Neuronal stem cell (in vitro differentiated cells): ENCODE measurements at regions not wholly inside any gene's neighbourhood (a gene's known extent, or its start where the extent isn't known, plus 50 kb on each side); places are given as distances from the start of the nearest gene placed in this dataset.

Experiments used
- DNase-seq: peaks from one replicate; pipeline ENCODE4 v3.0.0-alpha.2; 2013; ENCODE audit warnings: low spot score
- H2AFZ ChIP-seq: one replicate; pipeline ENCODE4 v1.6.1; 2013; ENCODE audit warnings: mild to moderate bottlenecking, low read length, inconsistent platforms
- H2AK5ac ChIP-seq: 2 replicates; pipeline ENCODE4 v1.6.1; 2013; ENCODE audit warnings: low read depth, mild to moderate bottlenecking, inconsistent platforms, low read length, moderate library complexity, mixed read lengths
- H2BK120ac ChIP-seq: 2 replicates; pipeline ENCODE4 v1.6.1; 2013; ENCODE audit warnings: low read depth, mild to moderate bottlenecking, inconsistent platforms, low read length, moderate library complexity, mixed read lengths
- H2BK12ac ChIP-seq: one replicate; pipeline ENCODE4 v1.6.1; 2013; ENCODE audit warnings: low read length, inconsistent platforms
- H2BK15ac ChIP-seq: 2 replicates; pipeline ENCODE4 v1.6.1; 2013; ENCODE audit warnings: mild to moderate bottlenecking, low read length, inconsistent platforms, mixed read lengths
- H2BK5ac ChIP-seq: one replicate; pipeline ENCODE4 v1.6.1; 2013; ENCODE audit warnings: inconsistent platforms, mild to moderate bottlenecking, low read length, moderate library complexity
- H3K14ac ChIP-seq: one replicate; pipeline ENCODE4 v1.6.1; 2013; ENCODE audit warnings: low read length, inconsistent platforms
- H3K18ac ChIP-seq: 2 replicates; pipeline ENCODE4 v1.6.1; 2013; ENCODE audit warnings: low read length, inconsistent platforms
- H3K23ac ChIP-seq: 2 replicates; pipeline ENCODE4 v1.6.1; 2013; ENCODE audit warnings: low read depth, mild to moderate bottlenecking, mixed read lengths, low read length, inconsistent platforms; ENCODE audit not compliant: poor library complexity
- H3K27ac ChIP-seq: replicated peaks from 3 replicates; pipeline ENCODE4 v1.5.1; 2013; ENCODE audit warnings: low read length, inconsistent platforms
- H3K27me3 ChIP-seq, 3 experiments: 2 replicates each; pipeline ENCODE4 v1.6.1; 2013; ENCODE audit warnings: low read length in 3 of 3, mild to moderate bottlenecking in 2 of 3, inconsistent platforms in 1 of 3, low read depth in 1 of 3, mixed read lengths in 1 of 3, moderate library complexity in 1 of 3; ENCODE audit not compliant: control insufficient read depth in 3 of 3, insufficient read depth in 3 of 3
- H3K36me3 ChIP-seq, 2 donors: replicated peaks in 1 of 2; 2 replicates each; pipeline ENCODE4 v1.6.1; 2013; ENCODE audit warnings: low read length in 2 of 2; ENCODE audit not compliant: control insufficient read depth in 2 of 2, insufficient read depth in 2 of 2
- H3K4ac ChIP-seq: 2 replicates; pipeline ENCODE4 v1.6.1; 2013; ENCODE audit warnings: inconsistent platforms, mild to moderate bottlenecking, low read length, moderate library complexity
- H3K4me1 ChIP-seq, 2 donors: 1 replicate in 1 of 2; 2 replicates in 1 of 2; pipeline ENCODE4 v1.6.1; 2013; ENCODE audit warnings: low read length in 2 of 2, low read depth in 1 of 2; ENCODE audit not compliant: control insufficient read depth in 2 of 2, insufficient read depth in 1 of 2
- H3K4me2 ChIP-seq: one replicate; pipeline ENCODE4 v1.6.1; 2013; ENCODE audit warnings: mild to moderate bottlenecking, low read length, inconsistent platforms; ENCODE audit not compliant: insufficient read depth, poor library complexity, severe bottlenecking
- H3K4me3 ChIP-seq, 2 donors: 2 replicates each; pipeline ENCODE4 v1.5.1; 2013; ENCODE audit warnings: low read length in 2 of 2, mild to moderate bottlenecking in 2 of 2, inconsistent platforms in 1 of 2, moderate library complexity in 1 of 2
- H3K79me1 ChIP-seq: one replicate; pipeline ENCODE4 v1.6.1; 2013; ENCODE audit warnings: low read depth, mild to moderate bottlenecking, inconsistent platforms, low read length, moderate library complexity
- H3K9ac ChIP-seq: one replicate; pipeline ENCODE4 v1.6.1; 2013; ENCODE audit warnings: mild to moderate bottlenecking, low read depth, low read length, inconsistent platforms; ENCODE audit not compliant: poor library complexity
- H3K9me3 ChIP-seq, 2 donors: replicated peaks in 1 of 2; 2 replicates each; pipeline versions ENCODE3 to v1.6.1; 2013; ENCODE audit warnings: low read length in 2 of 2, mild to moderate bottlenecking in 2 of 2, inconsistent platforms in 1 of 2, low read depth in 1 of 2, mixed read lengths in 1 of 2, moderate library complexity in 1 of 2; ENCODE audit not compliant: control insufficient read depth in 2 of 2, insufficient read depth in 1 of 2
- H4K8ac ChIP-seq: one replicate; pipeline ENCODE4 v1.6.1; 2013; ENCODE audit warnings: low read depth, mild to moderate bottlenecking, inconsistent platforms, low read length, moderate library complexity
- H4K91ac ChIP-seq: one replicate; pipeline ENCODE4 v1.6.1; 2013; ENCODE audit warnings: low read length, low read depth, mild to moderate bottlenecking, inconsistent platforms; ENCODE audit not compliant: poor library complexity
- WGBS, 2 donors: extraction: QIAGEN DNeasy Blood & Tissue Kit; methylation state at CpG; one replicate each; pipeline ENCODE4 v1.1.7; 2013; ENCODE audit warnings: missing lambda C conversion rate in 2 of 2, mixed read lengths in 1 of 2; ENCODE audit not compliant: insufficient read length in 2 of 2, insufficient replicate concordance in 1 of 2; ENCODE audit errors: extremely low coverage in 2 of 2; 5-methylcytosine and 5-hydroxymethylcytosine counted together

DNA sequence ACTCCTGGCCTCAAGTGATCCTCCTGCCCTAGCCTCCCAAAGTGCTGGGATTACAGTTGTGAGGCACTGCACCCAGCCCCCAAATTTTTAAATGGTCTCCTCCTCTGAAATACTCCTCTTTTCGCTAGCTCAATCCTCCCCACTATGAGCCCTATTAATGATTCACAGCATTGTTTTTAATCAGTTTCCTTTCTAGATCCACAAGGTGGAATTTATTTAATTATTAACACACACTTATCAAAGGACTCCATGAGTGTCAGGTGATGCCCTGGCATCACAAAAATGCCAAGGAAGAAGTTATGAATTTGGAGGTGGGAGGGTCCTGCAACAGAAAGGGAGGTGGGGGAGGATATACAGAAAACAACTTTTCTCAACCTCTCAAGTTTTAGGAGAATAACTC is 806.5 kb downstream of the PRELID2 start:
- Histone ChIP-seq H2BK15ac (no peak overlapping the region), H2BK120ac (no peak overlapping the region), H3K27me3 (no peaks in the 10 kb centered on the region), H3K4me3 (no peak overlapping the region), H3K9ac (no peak overlapping the region), H3K79me1 (no peaks in the 10 kb centered on the region), H3K18ac (no peak overlapping the region), H4K91ac (no peak overlapping the region), H3K36me3 (no peaks in the 10 kb centered on the region), H3K9me3 (no peaks in the 10 kb centered on the region), H3K27ac (no peak overlapping the region), H3K4me2 (no peak overlapping the region), H3K4ac (no peak overlapping the region), H2BK12ac (no peak overlapping the region), H3K23ac (no peak overlapping the region), H3K14ac (no peak overlapping the region), H3K4me1 (no peaks in the 10 kb centered on the region), H2AK5ac (no peak overlapping the region), H4K8ac (no peak overlapping the region), H2BK5ac (no peak overlapping the region), H2AFZ (no peak overlapping the region)
- no peak for DNase-seq
- WGBS, 2 donors, result no CpG with 5 or more reads among the region's 1 CpG

DNA sequence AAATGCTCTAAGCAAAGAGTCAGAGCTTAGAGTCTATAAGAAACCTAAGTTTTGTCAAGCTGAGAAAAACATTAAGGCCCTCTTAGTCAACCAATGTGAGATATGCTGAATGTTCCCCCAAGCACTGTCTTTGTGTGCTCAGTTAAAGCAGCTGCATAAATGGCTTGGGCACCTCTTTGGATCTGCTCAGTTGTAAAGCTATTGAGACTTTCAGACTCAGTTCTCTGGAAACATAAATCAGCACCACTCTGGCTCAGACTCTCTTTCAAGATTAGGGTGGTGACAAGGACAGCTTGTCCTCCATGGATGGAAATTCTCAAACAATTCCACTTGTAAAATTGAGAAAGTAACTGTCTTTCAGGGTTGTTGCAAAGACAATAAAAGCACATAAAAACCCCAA is 807.9 kb downstream of the PRELID2 start:
- H3K14ac ChIP-seq, result no peak overlapping the region
- H2AK5ac ChIP-seq, result no peak overlapping the region
- H2BK120ac ChIP-seq, result no peak overlapping the region
- no peak overlapping the region for H2BK5ac ChIP-seq
- no peak overlapping the region for H2BK12ac ChIP-seq
- H3K36me3 ChIP-seq, result no peaks in the 10 kb centered on the region
- no peak overlapping the region for H2AFZ ChIP-seq
- H3K27ac ChIP-seq, result no peak overlapping the region
- no peak overlapping the region for H2BK15ac ChIP-seq
- no peak overlapping the region for H3K18ac ChIP-seq
- H3K4me3 ChIP-seq, result no peak overlapping the region
- no peak overlapping the region for H3K4ac ChIP-seq
- H3K9me3 ChIP-seq, result no peaks in the 10 kb centered on the region
- no peaks in the 10 kb centered on the region for H3K79me1 ChIP-seq
- no peak overlapping the region for H3K23ac ChIP-seq
- H3K9ac ChIP-seq, result no peak overlapping the region
- H3K27me3 ChIP-seq, result no peaks in the 10 kb centered on the region
- H4K91ac ChIP-seq, result no peak overlapping the region
- H3K4me2 ChIP-seq, result no peak overlapping the region
- H3K4me1 ChIP-seq, result no peaks in the 10 kb centered on the region
- no peak for DNase-seq
- no peak overlapping the region for H4K8ac ChIP-seq

DNA sequence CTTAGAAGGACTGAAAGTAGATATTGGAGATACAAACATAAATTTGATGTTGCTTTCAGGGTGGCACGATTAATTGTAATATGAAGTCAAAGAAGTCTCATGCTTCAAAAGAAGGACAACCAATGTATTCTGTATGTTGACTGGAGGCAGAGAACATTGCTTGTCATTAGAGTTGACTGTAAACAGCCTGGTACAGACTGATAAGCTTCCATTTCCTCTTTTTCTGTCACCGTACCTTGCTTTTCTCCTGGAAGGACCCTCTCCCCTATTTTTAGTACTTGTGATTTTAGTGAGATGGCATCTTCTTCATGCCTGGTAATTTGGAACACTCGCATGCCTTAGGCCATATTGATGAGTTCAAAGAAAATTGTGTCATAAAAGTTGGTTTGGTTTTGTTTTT is 809.4 kb downstream of the PRELID2 start:
- no CpG with 5 or more reads among the region's 3 CpGs for WGBS, 2 donors
- Histone ChIP-seq H3K4me2 (no peak overlapping the region), H3K27ac (no peak overlapping the region)

GRCh38 chr5:145015146-145015545 is 820.0 kb downstream of the PRELID2 start:
- Histone ChIP-seq H3K14ac (no peak overlapping the region), H2BK12ac (no peak overlapping the region), H3K23ac (no peak overlapping the region), H2BK5ac (no peak overlapping the region), H3K4me1 (peaks cover 0 to 1% of the 10 kb centered on the region in 2 donors), H3K36me3 (no peaks in the 10 kb centered on the region), H3K18ac (no peak overlapping the region), H3K4me3 (no peak overlapping the region), H3K27me3 (no peaks in the 10 kb centered on the region), H3K4ac (no peak overlapping the region), H3K27ac (no peak overlapping the region), H2AK5ac (no peak overlapping the region), H2BK120ac (no peak overlapping the region), H4K8ac (no peak overlapping the region), H3K9ac (no peak overlapping the region), H4K91ac (no peak overlapping the region), H3K9me3 (no peaks in the 10 kb centered on the region), H3K4me2 (no peak overlapping the region), H3K79me1 (no peaks in the 10 kb centered on the region), H2AFZ (no peak overlapping the region), H2BK15ac (no peak overlapping the region)
- no peak for DNase-seq
- no CpG with 5 or more reads among the region's 1 CpG for WGBS, 2 donors

More for the DNA sequence above, 809.4 kb downstream of the PRELID2 start:
- Histone ChIP-seq H3K27me3 (no peaks in the 10 kb centered on the region), H3K36me3 (no peaks in the 10 kb centered on the region), H4K8ac (no peak overlapping the region), H4K91ac (no peak overlapping the region), H2AFZ (no peak overlapping the region), H2BK12ac (no peak overlapping the region), H3K4me1 (no peaks in the 10 kb centered on the region), H3K4me3 (no peak overlapping the region), H3K9me3 (no peaks in the 10 kb centered on the region), H2BK15ac (no peak overlapping the region), H2AK5ac (no peak overlapping the region), H3K4ac (no peak overlapping the region), H3K79me1 (no peaks in the 10 kb centered on the region), H3K14ac (no peak overlapping the region), H3K18ac (no peak overlapping the region), H3K9ac (no peak overlapping the region), H2BK120ac (no peak overlapping the region), H2BK5ac (no peak overlapping the region), H3K23ac (no peak overlapping the region)
- DNase-seq, result no peak
